B cell (primary cell): ENCODE measurements at regions not wholly inside any gene's neighbourhood (a gene's known extent, or its start where the extent isn't known, plus 50 kb on each side); places are given as distances from the start of the nearest gene placed in this dataset.

ENCODE experiments used
- CTCF ChIP-seq: fragments of 200-600 bp; IDR thresholded peaks from one replicate; pipeline ENCODE4 v1.8.0; 2022; ENCODE audit warnings: antibody characterized with exemption, mild to moderate bottlenecking
- EZH2 ChIP-seq: IDR thresholded peaks from 2 replicates; pipeline ENCODE4 v1.6.1; 2012; ENCODE audit warnings: borderline replicate concordance, low read depth, mild to moderate bottlenecking, moderate library complexity, low read length; ENCODE audit not compliant: insufficient read depth, poor library complexity, severe bottlenecking

- TF ChIP-seq CTCF (no peak), EZH2 (no peak)
Measured at GRCh38 chr6:15887491-15888461, 224.9 kb upstream of the DTNBP1 start.
